ENCODE measurements at regions not wholly inside any gene's neighbourhood (a gene's known extent, or its start where the extent isn't known, plus 50 kb on each side); places are given as distances from the start of the nearest gene placed in this dataset.

DNA sequence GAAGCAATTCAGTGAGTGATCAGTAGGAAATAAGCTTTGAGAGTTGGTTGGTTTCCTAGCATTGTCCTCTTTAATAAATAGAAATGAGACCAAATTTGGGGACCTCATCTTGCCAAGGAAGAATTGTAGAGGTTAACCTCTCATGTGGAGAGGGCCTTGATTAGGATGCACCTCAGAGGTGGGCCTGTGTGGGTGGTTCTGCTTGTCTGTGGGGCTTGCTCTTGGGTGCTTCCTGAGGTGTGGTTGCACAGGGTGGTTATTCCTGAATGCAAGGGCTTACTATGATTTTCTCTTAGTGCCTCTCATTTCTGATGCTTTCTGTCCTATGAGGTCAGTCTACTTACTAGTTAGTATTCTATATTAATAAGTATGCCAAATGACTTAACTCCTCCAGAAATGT is 89.6 kb upstream of the MGAT5 start:
- TF ChIP-seq, protein P1, sequence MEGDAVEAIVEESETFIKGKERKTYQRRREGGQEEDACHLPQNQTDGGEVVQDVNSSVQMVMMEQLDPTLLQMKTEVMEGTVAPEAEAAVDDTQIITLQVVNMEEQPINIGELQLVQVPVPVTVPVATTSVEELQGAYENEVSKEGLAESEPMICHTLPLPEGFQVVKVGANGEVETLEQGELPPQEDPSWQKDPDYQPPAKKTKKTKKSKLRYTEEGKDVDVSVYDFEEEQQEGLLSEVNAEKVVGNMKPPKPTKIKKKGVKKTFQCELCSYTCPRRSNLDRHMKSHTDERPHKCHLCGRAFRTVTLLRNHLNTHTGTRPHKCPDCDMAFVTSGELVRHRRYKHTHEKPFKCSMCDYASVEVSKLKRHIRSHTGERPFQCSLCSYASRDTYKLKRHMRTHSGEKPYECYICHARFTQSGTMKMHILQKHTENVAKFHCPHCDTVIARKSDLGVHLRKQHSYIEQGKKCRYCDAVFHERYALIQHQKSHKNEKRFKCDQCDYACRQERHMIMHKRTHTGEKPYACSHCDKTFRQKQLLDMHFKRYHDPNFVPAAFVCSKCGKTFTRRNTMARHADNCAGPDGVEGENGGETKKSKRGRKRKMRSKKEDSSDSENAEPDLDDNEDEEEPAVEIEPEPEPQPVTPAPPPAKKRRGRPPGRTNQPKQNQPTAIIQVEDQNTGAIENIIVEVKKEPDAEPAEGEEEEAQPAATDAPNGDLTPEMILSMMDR (conservative IDR thresholded peaks at IDR 0.05; ENCODE audit: low read length): no peak
- no peak overlapping the region for H3K4me3 ChIP-seq (ENCODE audit: low read length)
- DNase-seq (ENCODE audit: low read depth): no peak

DNA sequence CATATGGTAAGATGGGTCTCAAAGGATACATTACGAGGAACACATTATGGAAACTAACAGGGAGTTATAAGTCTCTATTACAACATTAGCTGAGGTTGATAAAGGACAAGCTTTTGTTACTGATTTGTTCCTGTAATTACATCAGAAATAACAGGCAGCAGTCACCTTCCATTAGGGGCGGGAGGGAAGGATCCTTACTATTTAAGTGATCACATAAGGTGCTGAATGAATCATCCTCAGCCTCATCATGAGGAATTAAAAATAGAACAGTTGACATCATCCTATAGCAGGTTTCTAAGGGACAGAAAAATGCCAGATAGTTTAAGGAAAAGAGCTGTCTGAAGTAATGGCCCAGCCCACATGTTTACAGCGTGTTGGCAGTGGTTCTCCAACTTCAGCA is 86.9 kb upstream of the MGAT5 start:
- peak; percentile 37 for DNase-seq (ENCODE audit: low read depth)
- TF ChIP-seq, protein P1 (conservative IDR thresholded peaks at IDR 0.05; ENCODE audit: low read length): no peak
- no peak overlapping the region for H3K4me3 ChIP-seq (ENCODE audit: low read length)

DNA sequence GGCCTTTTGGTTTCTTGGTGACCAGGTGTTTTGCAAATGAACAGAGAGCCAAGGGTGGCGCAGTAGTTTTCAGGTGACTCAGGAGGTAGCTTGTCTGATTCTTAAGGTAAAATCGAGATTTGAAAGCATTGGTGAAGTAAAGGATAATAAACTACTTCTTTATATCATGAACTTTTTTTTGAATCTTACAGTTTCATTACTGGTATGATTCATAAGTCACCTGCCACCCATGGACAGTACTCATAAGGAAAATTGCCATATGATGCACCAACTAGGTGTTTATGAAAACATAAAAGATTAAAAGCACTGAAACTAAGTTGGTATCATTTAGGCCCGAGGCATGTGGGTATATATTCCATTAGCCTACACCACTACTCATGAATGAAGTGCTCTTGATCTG is 84.1 kb upstream of the MGAT5 start:
- H3K4me3 ChIP-seq (ENCODE audit: low read length): no peak overlapping the region
- TF ChIP-seq, protein P1 (conservative IDR thresholded peaks at IDR 0.05; ENCODE audit: low read length): no peak
- no peak for DNase-seq (ENCODE audit: low read depth)

DNA sequence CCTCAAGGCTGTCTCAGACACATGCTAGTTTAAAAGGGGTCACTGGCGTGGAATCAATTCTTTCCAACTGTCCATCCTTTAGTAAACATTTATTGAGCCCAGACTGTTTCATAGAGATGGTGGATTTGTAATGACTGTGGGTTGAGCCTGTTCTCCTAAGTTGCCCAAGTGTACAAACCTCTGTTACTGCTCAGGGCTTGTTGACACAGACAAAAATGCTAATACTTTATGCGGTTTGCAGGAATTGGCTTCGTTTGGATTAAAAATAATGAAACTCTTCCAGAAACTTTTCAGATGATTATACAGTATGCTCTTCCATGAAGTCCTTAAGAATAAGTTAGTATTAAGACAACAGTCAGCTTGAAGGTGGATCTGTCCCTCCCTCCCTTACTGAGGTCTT is 83.6 kb upstream of the MGAT5 start:
- peak; percentile 72 for DNase-seq (ENCODE audit: low read depth)
- H3K4me3 ChIP-seq (ENCODE audit: low read length): no peak overlapping the region
- TF ChIP-seq, protein P1 (conservative IDR thresholded peaks at IDR 0.05; ENCODE audit: low read length): no peak

DNA sequence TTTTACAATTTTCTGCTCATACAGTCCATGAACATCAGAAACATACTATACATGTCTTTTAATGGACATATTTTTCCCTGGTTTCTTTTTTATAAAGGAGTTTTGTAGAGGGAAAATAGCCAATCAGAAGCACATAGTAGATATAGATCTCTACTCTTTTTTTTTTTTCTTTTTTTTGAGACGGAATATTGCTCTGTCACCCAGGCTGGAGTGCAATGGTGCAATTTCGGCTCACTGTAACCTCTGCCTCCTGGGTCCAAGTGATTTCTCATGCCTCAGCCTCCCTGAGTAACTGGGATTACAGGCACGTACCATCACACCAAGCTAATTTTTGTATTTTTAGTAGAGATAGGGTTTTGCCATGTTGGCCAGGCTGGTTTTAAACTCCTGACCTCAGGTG is 83.2 kb upstream of the MGAT5 start:
- H3K4me3 ChIP-seq (ENCODE audit: low read length): no peak overlapping the region
- no peak for DNase-seq (ENCODE audit: low read depth)
- TF ChIP-seq, protein P1 (conservative IDR thresholded peaks at IDR 0.05; ENCODE audit: low read length): no peak

DNA sequence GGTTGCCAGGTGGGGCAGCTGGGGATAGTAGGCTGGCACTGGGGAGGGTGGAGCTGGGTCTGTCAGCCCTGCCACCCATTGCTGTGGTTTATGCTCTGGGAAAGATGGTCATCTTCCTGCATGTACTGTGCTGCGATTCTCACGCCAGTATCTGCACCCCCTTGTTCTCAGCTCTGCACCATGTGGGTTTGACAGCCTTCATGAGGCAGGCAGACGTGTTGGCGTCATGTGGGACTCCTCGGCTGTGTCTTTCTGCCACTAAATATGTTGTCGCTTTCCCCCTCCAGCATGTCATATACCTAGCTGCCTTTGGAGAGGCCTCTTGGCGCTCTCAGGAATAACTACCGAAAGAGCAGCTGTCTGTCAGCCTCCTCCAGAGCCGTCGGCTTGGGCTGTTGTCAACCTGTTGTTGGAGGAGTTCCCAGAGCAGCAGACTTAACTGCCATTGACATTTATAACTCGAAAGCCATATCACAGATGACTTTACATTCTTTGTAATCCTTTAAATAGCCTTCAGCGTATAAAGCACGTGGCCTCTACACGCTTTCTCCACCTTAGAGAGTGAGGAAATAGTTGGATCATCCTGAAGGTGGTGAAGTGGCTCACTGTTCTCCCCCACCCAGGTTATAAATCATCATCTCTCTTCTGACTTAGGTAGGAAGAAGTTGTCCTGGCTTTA is 80.4 kb upstream of the MGAT5 start:
- DNase-seq (ENCODE audit: low read depth): no peak
- no peak overlapping the region for H3K4me3 ChIP-seq (ENCODE audit: low read length)
- TF ChIP-seq, protein P1 (conservative IDR thresholded peaks at IDR 0.05; ENCODE audit: low read length): no peak

DNA sequence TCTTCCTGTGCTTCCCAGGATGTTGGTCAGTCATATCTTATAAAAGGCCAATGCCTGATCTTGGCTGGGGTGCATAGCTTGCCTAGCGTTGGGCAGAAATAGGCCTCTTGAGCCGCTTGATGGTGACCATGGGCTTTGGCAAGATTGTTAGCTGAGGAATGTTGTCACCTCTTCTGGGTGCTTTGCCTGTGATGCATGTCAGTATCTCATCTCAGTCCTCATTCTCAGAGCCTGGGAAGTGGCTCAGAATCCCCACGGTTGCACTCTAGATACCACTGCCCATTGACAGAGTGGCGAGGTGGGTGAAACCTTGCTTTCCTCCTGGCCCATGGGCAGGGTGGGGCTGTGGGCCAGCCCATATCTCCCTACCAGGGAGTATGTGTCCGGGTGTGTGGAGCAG is 79.2 kb upstream of the MGAT5 start:
- TF ChIP-seq, protein P1 (conservative IDR thresholded peaks at IDR 0.05; ENCODE audit: low read length): no peak
- DNase-seq (ENCODE audit: low read depth): no peak
- no peak overlapping the region for H3K4me3 ChIP-seq (ENCODE audit: low read length)
